Liver (tissue), 8 donors: ENCODE measurements at regions not wholly inside any gene's neighbourhood (a gene's known extent, or its start where the extent isn't known, plus 50 kb on each side); places are given as distances from the start of the nearest gene placed in this dataset.

Experiments
- DNase-seq: peaks from one replicate; pipeline ENCODE4 v3.0.0-alpha.2; 2017; ENCODE audit warnings: low spot score
- H3K27ac ChIP-seq, 2 donors: one replicate each; pipeline ENCODE4 v1.7.0; 2013; ENCODE audit warnings: inconsistent platforms in 2 of 2, low read length in 2 of 2, control low read depth in 1 of 2, low read depth in 1 of 2, mild to moderate bottlenecking in 1 of 2
- H3K27me3 ChIP-seq, 4 donors: one replicate each; pipeline versions ENCODE4 v1.6.1 to v1.7.0; 2013; ENCODE audit warnings: low read length in 3 of 4, inconsistent platforms in 1 of 4, mild to moderate bottlenecking in 1 of 4, moderate library complexity in 1 of 4; ENCODE audit not compliant: control insufficient read depth in 4 of 4, insufficient read depth in 4 of 4
- H3K36me3 ChIP-seq, 4 donors: one replicate each; pipeline versions ENCODE4 v1.6.1 to v1.7.0; 2013; ENCODE audit warnings: low read length in 3 of 4, mild to moderate bottlenecking in 3 of 4, low read depth in 1 of 4, moderate library complexity in 1 of 4; ENCODE audit not compliant: control insufficient read depth in 4 of 4, insufficient read depth in 3 of 4
- H3K4me1 ChIP-seq, 4 donors: one replicate each; pipeline versions ENCODE4 v1.6.1 to v1.7.0; 2013; ENCODE audit warnings: low read length in 3 of 4, mild to moderate bottlenecking in 3 of 4, moderate library complexity in 1 of 4; ENCODE audit not compliant: control insufficient read depth in 4 of 4, insufficient read depth in 4 of 4
- H3K4me3 ChIP-seq, 3 donors: one replicate each; pipeline versions ENCODE4 v1.6.1 to v1.7.0; 2013; ENCODE audit warnings: low read length in 3 of 3, control low read depth in 1 of 3, low read depth in 1 of 3, mild to moderate bottlenecking in 1 of 3
- H3K9ac ChIP-seq, 2 donors: one replicate each; pipeline ENCODE4 v1.7.0; 2013; ENCODE audit warnings: low read length in 2 of 2, mild to moderate bottlenecking in 2 of 2, moderate library complexity in 2 of 2, control low read depth in 1 of 2, low read depth in 1 of 2
- H3K9me3 ChIP-seq, 4 donors: one replicate each; pipeline versions ENCODE4 v1.6.1 to v1.7.0; 2013; ENCODE audit warnings: low read length in 3 of 4; ENCODE audit not compliant: control insufficient read depth in 4 of 4
- EGR1 ChIP-seq, 2 donors: IDR thresholded peaks; 2 replicates each; pipeline ENCODE4 v1.6.1; 2016 to 2018; ENCODE audit warnings: antibody characterized with exemption in 2 of 2, low read depth in 2 of 2
- FOXA1 ChIP-seq: IDR thresholded peaks from 2 replicates; pipeline ENCODE4 v1.6.1; 2016; ENCODE audit warnings: antibody characterized with exemption
- GABPA ChIP-seq, 2 donors: IDR thresholded peaks in 1 of 2; conservative IDR thresholded peaks in 1 of 2; 2 replicates each; pipeline ENCODE4 v1.6.1; 2016; ENCODE audit warnings: antibody characterized with exemption in 2 of 2, mild to moderate bottlenecking in 1 of 2, moderate library complexity in 1 of 2
- HNF4A ChIP-seq, 2 donors: conservative IDR thresholded peaks; 2 replicates each; pipeline ENCODE4 v1.6.1; 2016; ENCODE audit warnings: antibody characterized with exemption in 2 of 2, mild to moderate bottlenecking in 2 of 2
- HNF4G ChIP-seq: IDR thresholded peaks from 2 replicates; pipeline ENCODE4 v1.6.1; 2016; ENCODE audit warnings: antibody characterized with exemption
- NR2F2 ChIP-seq: IDR thresholded peaks from 2 replicates; pipeline ENCODE4 v1.6.1; 2016; ENCODE audit warnings: antibody characterized with exemption
- RAD21 ChIP-seq, 2 donors: IDR thresholded peaks; 2 replicates each; pipeline ENCODE4 v1.6.1; 2016; ENCODE audit warnings: antibody characterized with exemption in 2 of 2, mild to moderate bottlenecking in 2 of 2
- RXRA ChIP-seq, 2 donors: IDR thresholded peaks; 2 replicates each; pipeline ENCODE4 v1.6.1; 2017 to 2018; ENCODE audit warnings: antibody characterized with exemption in 2 of 2, mild to moderate bottlenecking in 1 of 2
- SP1 ChIP-seq: IDR thresholded peaks from 2 replicates; pipeline ENCODE4 v1.6.1; 2018; ENCODE audit warnings: antibody characterized with exemption, mild to moderate bottlenecking
- TAF1 ChIP-seq: conservative IDR thresholded peaks from 2 replicates; pipeline ENCODE4 v1.6.1; 2016; ENCODE audit warnings: antibody characterized with exemption, mild to moderate bottlenecking
- YY1 ChIP-seq: IDR thresholded peaks from 2 replicates; pipeline ENCODE4 v1.6.1; 2016; ENCODE audit warnings: antibody characterized with exemption, mild to moderate bottlenecking
- WGBS: extraction: QIAGEN DNeasy Blood & Tissue Kit; methylation state at CpG from one replicate; pipeline ENCODE4 v1.1.7; 2013; 5-methylcytosine and 5-hydroxymethylcytosine counted together
- TF ChIP-seq, protein P1 (sequence below): fragments of 150-350 bp; IDR thresholded peaks from 2 replicates; pipeline ENCODE4 v1.5.1; 2017; ENCODE audit warnings: improper control_type of control experiment, low read depth, low read length; ENCODE audit not compliant: missing input control
- TF ChIP-seq, protein P2 (sequence below): IDR thresholded peaks from 2 replicates; pipeline ENCODE4 v1.6.1; 2016; ENCODE audit warnings: antibody characterized with exemption
- TF ChIP-seq, protein P3 (sequence below): IDR thresholded peaks from 2 replicates; pipeline ENCODE4 v1.6.1; 2016; ENCODE audit warnings: antibody characterized with exemption, mild to moderate bottlenecking
- TF ChIP-seq, protein P4 (sequence below): IDR thresholded peaks from 2 replicates; pipeline ENCODE4 v1.6.1; 2016; ENCODE audit warnings: antibody characterized with exemption
- TF ChIP-seq, protein P5 (sequence below): IDR thresholded peaks from 2 replicates; pipeline ENCODE4 v1.6.1; 2016; ENCODE audit warnings: antibody characterized with exemption
- donor health status: healthy.
- donor health status: healthy.
- donor health status: healthy.
- donor health status: healthy.
- donor health status: healthy.

DNA sequence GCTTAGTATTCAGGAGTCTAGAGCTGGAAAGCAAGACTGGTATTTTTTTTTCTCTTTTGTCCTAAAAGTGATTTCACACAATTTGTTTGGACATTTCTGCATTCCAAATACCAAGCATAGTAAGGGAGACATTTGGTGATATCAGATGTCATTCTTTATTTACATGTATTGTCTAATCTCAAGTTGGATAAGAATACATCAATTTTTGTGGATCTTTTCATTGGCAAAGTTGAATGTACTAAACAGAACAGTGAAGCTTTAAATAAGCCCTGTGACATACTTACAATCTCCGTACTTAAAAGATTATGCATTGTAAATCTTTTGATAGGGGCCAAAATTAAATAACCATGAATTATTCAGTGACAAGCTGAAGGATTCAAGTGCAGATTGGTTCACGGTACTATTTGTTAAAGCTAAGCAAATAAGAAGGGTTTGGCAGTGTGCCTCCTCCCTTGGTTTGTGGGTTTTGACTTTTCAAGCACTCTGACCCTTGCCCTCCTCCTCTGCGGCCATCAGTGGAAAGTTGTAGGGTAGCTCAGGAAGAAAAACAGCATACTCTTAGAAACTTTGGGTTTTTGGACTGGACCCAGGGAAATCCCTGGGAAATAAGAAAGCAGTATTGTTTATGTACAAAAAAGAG lies 663.7 kb downstream of the ADGRL2 start (continued):
- TF ChIP-seq, protein P1, sequence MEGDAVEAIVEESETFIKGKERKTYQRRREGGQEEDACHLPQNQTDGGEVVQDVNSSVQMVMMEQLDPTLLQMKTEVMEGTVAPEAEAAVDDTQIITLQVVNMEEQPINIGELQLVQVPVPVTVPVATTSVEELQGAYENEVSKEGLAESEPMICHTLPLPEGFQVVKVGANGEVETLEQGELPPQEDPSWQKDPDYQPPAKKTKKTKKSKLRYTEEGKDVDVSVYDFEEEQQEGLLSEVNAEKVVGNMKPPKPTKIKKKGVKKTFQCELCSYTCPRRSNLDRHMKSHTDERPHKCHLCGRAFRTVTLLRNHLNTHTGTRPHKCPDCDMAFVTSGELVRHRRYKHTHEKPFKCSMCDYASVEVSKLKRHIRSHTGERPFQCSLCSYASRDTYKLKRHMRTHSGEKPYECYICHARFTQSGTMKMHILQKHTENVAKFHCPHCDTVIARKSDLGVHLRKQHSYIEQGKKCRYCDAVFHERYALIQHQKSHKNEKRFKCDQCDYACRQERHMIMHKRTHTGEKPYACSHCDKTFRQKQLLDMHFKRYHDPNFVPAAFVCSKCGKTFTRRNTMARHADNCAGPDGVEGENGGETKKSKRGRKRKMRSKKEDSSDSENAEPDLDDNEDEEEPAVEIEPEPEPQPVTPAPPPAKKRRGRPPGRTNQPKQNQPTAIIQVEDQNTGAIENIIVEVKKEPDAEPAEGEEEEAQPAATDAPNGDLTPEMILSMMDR = no peak
- TF ChIP-seq RAD21 (IDR thresholded peaks at IDR 0.05) = peak; percentile 53 to 60
- TF ChIP-seq TAF1 = no peak
- no peak for TF ChIP-seq EGR1 (IDR thresholded peaks at IDR 0.05; ENCODE audit: low read depth in 2 of 2)
- peak; percentile 81 to 85 for TF ChIP-seq HNF4A (conservative IDR thresholded peaks at IDR 0.05)
- peak; percentile 86 for TF ChIP-seq SP1
- TF ChIP-seq HNF4G = peak; percentile 64

DNA sequence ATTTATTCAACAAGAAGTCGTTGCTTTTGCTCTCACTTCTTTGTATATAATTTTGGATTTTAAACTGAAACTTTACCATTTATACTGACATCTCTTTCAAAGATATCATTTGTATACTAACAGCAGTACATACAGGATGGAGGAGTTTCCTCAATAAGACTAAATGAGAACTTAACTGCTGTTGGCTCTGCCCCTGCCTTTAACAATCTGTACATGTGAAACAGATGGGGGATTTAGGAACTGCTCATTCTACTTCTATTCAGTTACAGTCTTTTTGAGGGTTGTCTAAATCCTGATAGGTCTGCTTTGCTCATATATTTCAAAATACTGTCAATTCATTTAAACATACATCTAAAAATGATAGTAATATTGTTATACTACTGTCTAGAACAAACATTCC lies 663.2 kb downstream of the ADGRL2 start:
- no peak overlapping the region for H3K9ac ChIP-seq
- peaks cover 0 to 15% (median 8%) of the 10 kb centered on the region in 4 donors for H3K4me1 ChIP-seq
- no peak overlapping the region for H3K27ac ChIP-seq
- H3K9me3 ChIP-seq = no peaks in the 10 kb centered on the region
- no peak overlapping the region for H3K4me3 ChIP-seq
- no peaks in the 10 kb centered on the region for H3K27me3 ChIP-seq
- TF ChIP-seq YY1 (no peak), NR2F2 (no peak), RXRA (IDR thresholded peaks at IDR 0.05) (no peak), GABPA (IDR thresholded peaks at IDR 0.05 in 1 of 2, conservative IDR thresholded peaks at IDR 0.05 in 1 of 2) (no peak), RAD21 (IDR thresholded peaks at IDR 0.05) (no peak), FOXA1 (no peak), SP1 (no peak), HNF4G (no peak)
- TF ChIP-seq, protein P2, sequence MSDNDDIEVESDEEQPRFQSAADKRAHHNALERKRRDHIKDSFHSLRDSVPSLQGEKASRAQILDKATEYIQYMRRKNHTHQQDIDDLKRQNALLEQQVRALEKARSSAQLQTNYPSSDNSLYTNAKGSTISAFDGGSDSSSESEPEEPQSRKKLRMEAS = no peak
- TF ChIP-seq, protein P3, sequence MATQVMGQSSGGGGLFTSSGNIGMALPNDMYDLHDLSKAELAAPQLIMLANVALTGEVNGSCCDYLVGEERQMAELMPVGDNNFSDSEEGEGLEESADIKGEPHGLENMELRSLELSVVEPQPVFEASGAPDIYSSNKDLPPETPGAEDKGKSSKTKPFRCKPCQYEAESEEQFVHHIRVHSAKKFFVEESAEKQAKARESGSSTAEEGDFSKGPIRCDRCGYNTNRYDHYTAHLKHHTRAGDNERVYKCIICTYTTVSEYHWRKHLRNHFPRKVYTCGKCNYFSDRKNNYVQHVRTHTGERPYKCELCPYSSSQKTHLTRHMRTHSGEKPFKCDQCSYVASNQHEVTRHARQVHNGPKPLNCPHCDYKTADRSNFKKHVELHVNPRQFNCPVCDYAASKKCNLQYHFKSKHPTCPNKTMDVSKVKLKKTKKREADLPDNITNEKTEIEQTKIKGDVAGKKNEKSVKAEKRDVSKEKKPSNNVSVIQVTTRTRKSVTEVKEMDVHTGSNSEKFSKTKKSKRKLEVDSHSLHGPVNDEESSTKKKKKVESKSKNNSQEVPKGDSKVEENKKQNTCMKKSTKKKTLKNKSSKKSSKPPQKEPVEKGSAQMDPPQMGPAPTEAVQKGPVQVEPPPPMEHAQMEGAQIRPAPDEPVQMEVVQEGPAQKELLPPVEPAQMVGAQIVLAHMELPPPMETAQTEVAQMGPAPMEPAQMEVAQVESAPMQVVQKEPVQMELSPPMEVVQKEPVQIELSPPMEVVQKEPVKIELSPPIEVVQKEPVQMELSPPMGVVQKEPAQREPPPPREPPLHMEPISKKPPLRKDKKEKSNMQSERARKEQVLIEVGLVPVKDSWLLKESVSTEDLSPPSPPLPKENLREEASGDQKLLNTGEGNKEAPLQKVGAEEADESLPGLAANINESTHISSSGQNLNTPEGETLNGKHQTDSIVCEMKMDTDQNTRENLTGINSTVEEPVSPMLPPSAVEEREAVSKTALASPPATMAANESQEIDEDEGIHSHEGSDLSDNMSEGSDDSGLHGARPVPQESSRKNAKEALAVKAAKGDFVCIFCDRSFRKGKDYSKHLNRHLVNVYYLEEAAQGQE = no peak
- TF ChIP-seq, protein P4, sequence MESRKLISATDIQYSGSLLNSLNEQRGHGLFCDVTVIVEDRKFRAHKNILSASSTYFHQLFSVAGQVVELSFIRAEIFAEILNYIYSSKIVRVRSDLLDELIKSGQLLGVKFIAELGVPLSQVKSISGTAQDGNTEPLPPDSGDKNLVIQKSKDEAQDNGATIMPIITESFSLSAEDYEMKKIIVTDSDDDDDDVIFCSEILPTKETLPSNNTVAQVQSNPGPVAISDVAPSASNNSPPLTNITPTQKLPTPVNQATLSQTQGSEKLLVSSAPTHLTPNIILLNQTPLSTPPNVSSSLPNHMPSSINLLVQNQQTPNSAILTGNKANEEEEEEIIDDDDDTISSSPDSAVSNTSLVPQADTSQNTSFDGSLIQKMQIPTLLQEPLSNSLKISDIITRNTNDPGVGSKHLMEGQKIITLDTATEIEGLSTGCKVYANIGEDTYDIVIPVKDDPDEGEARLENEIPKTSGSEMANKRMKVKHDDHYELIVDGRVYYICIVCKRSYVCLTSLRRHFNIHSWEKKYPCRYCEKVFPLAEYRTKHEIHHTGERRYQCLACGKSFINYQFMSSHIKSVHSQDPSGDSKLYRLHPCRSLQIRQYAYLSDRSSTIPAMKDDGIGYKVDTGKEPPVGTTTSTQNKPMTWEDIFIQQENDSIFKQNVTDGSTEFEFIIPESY = no peak
- TF ChIP-seq, protein P5, sequence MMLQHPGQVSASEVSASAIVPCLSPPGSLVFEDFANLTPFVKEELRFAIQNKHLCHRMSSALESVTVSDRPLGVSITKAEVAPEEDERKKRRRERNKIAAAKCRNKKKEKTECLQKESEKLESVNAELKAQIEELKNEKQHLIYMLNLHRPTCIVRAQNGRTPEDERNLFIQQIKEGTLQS = no peak
- TF ChIP-seq, protein P1 = no peak
- 67% methylated on average over 1 of the region's 1 CpG for WGBS
- no peaks in the 10 kb centered on the region for H3K36me3 ChIP-seq
- no peak for DNase-seq
